Keratinocyte (primary cell): ENCODE measurements at regions not wholly inside any gene's neighbourhood (a gene's known extent, or its start where the extent isn't known, plus 50 kb on each side); places are given as distances from the start of the nearest gene placed in this dataset.

Experiments
- DNase-seq: peaks from one replicate; pipeline ENCODE4 v3.0.0-alpha.2; 2011; ENCODE audit warnings: low read depth, missing footprints, low spot score
- FAIRE-seq: peaks from 2 replicates; lab custom pipeline; 2011; peaks lifted over from hg19 to GRCh38; lab: Jason Lieb, UNC
- H2AFZ ChIP-seq: 2 replicates; pipeline ENCODE4 v1.6.0; 2012; ENCODE audit warnings: low read length, control low read depth, inconsistent platforms; ENCODE audit not compliant: control insufficient read depth
- H3K27ac ChIP-seq: 2 replicates; pipeline ENCODE4 v1.5.1; 2011; ENCODE audit warnings: low read length; ENCODE audit not compliant: control insufficient read depth, insufficient read depth
- H3K27me3 ChIP-seq: 3 replicates; pipeline ENCODE4 v1.6.0; 2011; ENCODE audit warnings: low read length; ENCODE audit not compliant: control insufficient read depth, insufficient read depth; ENCODE audit errors: extremely low read depth
- H3K36me3 ChIP-seq, 2 experiments: 2 replicates in 1 of 2; 3 replicates in 1 of 2; pipeline ENCODE4 v1.5.1; 2011; ENCODE audit warnings: low read length in 2 of 2, mild to moderate bottlenecking in 1 of 2; ENCODE audit not compliant: control insufficient read depth in 2 of 2, insufficient read depth in 2 of 2; ENCODE audit errors: extremely low read depth in 1 of 2
- H3K4me1 ChIP-seq: 3 replicates; pipeline ENCODE4 v1.5.1; 2011; ENCODE audit warnings: low read length; ENCODE audit not compliant: control insufficient read depth, insufficient read depth; ENCODE audit errors: extremely low read depth
- H3K4me2 ChIP-seq: 3 replicates; pipeline ENCODE4 v1.6.0; 2011; ENCODE audit warnings: low read depth, low read length; ENCODE audit not compliant: control insufficient read depth, insufficient read depth; ENCODE audit errors: extremely low read depth
- H3K4me3 ChIP-seq, 3 experiments: fragments of 200-600 bp in 1 of 3; sonication (generic) in 1 of 3; 2 replicates in 2 of 3; 3 replicates in 1 of 3; pipeline ENCODE4 v1.5.1; 2011 to 2016; ENCODE audit warnings: low read length in 3 of 3, mild to moderate bottlenecking in 3 of 3, control low read depth in 2 of 3, inconsistent platforms in 1 of 3, low read depth in 1 of 3, mixed read lengths in 1 of 3, mixed run types in 1 of 3, moderate library complexity in 1 of 3; ENCODE audit not compliant: control insufficient read depth in 2 of 3, insufficient read depth in 2 of 3; ENCODE audit errors: extremely low read depth in 1 of 3
- H3K79me2 ChIP-seq: 2 replicates; pipeline ENCODE4 v1.6.0; 2012; ENCODE audit warnings: low read length; ENCODE audit not compliant: control insufficient read depth, insufficient read depth
- H3K9ac ChIP-seq: 3 replicates; pipeline ENCODE4 v1.6.0; 2011; ENCODE audit warnings: low read length; ENCODE audit not compliant: control insufficient read depth, insufficient read depth; ENCODE audit errors: extremely low read depth
- H3K9me1 ChIP-seq: 3 replicates; pipeline ENCODE4 v1.6.0; 2011; ENCODE audit warnings: low read length; ENCODE audit not compliant: control insufficient read depth, insufficient read depth; ENCODE audit errors: extremely low read depth
- H3K9me3 ChIP-seq: 2 replicates; pipeline ENCODE4 v1.5.1; 2012; ENCODE audit warnings: low read depth, low read length; ENCODE audit not compliant: control insufficient read depth
- H4K20me1 ChIP-seq: 3 replicates; pipeline ENCODE4 v1.6.0; 2011; ENCODE audit warnings: low read length; ENCODE audit not compliant: control insufficient read depth, insufficient read depth; ENCODE audit errors: extremely low read depth
- EZH2 ChIP-seq: IDR thresholded peaks from one replicate; pipeline ENCODE4 v1.6.1; 2012; ENCODE audit warnings: inconsistent platforms, mild to moderate bottlenecking, low read length, moderate library complexity
- dilution Hi-C: fragments of 300-500 bp; cut with MboI; formaldehyde crosslinking; loops from one replicate; pipeline ENCODE4 v1.7.0; 2020; ENCODE audit warnings: low sequenced_read_pairs; ENCODE audit not compliant: extremely low pct_ligation_motif_present
- TF ChIP-seq, protein P1 (sequence below), 3 experiments: IDR thresholded peaks in 1 of 3; conservative IDR thresholded peaks in 1 of 3; optimal IDR thresholded peaks in 1 of 3; 2 replicates in 2 of 3; 3 replicates in 1 of 3; pipeline versions ENCODE3 to v1.5.1; 2011; ENCODE audit warnings: low read length in 3 of 3, mild to moderate bottlenecking in 3 of 3, moderate library complexity in 2 of 3, control low read depth in 1 of 3, inconsistent platforms in 1 of 3; ENCODE audit not compliant: insufficient read depth in 2 of 3; ENCODE audit errors: extremely low read depth in 1 of 3

DNA sequence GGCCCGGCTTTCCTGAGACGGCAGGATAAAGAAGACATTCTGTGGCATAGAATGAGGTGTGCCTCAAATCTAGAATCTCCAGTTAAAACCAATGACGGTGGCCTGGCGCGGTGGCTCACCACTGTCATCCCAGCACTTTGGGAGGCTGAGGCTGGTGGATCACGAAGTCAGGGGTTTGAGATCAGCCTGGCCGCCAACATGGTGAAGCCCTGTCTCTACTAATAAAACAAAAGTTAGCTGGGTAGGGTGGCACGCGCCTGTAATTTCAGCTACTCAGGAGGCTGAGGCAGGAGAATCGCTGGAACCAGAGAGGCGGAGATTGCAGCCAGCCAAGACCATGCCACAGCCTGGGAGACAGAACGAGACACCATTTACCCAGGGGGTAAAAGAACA is 193.6 kb downstream of the ALG10 start:
- no peak for DNase-seq
- Histone ChIP-seq H3K4me1 (no peaks in the 10 kb centered on the region), H4K20me1 (no peaks in the 10 kb centered on the region)

DNA sequence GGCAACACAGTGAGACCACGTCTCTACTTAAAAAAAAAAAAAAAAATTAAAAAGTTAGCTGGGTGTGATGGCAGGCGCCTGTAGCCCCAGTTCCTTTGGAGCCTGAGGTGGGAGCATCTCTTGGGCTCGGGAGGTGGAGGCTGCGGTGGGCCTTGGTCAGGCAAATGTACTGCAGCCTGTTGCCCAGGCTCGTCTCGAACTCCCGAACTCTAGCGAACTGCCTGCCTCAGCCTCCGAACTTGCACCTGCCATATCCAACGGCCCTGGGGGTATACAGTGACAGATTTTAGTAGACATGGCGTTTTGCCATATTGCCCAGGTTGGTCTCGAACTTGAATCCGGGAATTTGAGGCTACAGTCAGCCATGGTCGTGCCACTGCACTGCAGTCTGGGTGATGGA is 195.4 kb downstream of the ALG10 start:
- Histone ChIP-seq H3K79me2 (no peaks in the 10 kb centered on the region), H3K27ac (no peak overlapping the region), H3K9ac (no peak overlapping the region), H3K9me1 (no peaks in the 10 kb centered on the region), H3K4me3 (no peak overlapping the region), H4K20me1 (no peaks in the 10 kb centered on the region), H3K27me3 (no peaks in the 10 kb centered on the region), H3K9me3 (peaks cover 1% of the 10 kb centered on the region), H3K4me2 (no peak overlapping the region), H3K4me1 (no peaks in the 10 kb centered on the region), H3K36me3 (no peaks in the 10 kb centered on the region), H2AFZ (no peak overlapping the region)
- dilution Hi-C loops = no loop called here
- TF ChIP-seq, protein P1, sequence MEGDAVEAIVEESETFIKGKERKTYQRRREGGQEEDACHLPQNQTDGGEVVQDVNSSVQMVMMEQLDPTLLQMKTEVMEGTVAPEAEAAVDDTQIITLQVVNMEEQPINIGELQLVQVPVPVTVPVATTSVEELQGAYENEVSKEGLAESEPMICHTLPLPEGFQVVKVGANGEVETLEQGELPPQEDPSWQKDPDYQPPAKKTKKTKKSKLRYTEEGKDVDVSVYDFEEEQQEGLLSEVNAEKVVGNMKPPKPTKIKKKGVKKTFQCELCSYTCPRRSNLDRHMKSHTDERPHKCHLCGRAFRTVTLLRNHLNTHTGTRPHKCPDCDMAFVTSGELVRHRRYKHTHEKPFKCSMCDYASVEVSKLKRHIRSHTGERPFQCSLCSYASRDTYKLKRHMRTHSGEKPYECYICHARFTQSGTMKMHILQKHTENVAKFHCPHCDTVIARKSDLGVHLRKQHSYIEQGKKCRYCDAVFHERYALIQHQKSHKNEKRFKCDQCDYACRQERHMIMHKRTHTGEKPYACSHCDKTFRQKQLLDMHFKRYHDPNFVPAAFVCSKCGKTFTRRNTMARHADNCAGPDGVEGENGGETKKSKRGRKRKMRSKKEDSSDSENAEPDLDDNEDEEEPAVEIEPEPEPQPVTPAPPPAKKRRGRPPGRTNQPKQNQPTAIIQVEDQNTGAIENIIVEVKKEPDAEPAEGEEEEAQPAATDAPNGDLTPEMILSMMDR (optimal IDR thresholded peaks at IDR 0.05 in 1 of 3, IDR thresholded peaks at IDR 0.05 in 1 of 3, conservative IDR thresholded peaks at IDR 0.05 in 1 of 3; ENCODE audit: extremely low read depth in 1 of 3, insufficient read depth in 2 of 3, low read length in 3 of 3) = no peak
- no peak for TF ChIP-seq EZH2
- FAIRE-seq = no peak
- no peak for DNase-seq

More for the DNA sequence above, 193.6 kb downstream of the ALG10 start:
- no peak overlapping the region for H2AFZ ChIP-seq
- no peak overlapping the region for H3K4me2 ChIP-seq
- dilution Hi-C loops = no loop called here
- FAIRE-seq = no peak
- TF ChIP-seq, protein P1 (optimal IDR thresholded peaks at IDR 0.05 in 1 of 3, IDR thresholded peaks at IDR 0.05 in 1 of 3, conservative IDR thresholded peaks at IDR 0.05 in 1 of 3; ENCODE audit: extremely low read depth in 1 of 3, insufficient read depth in 2 of 3, low read length in 3 of 3) = no peak
- TF ChIP-seq EZH2 = no peak
- H3K9me1 ChIP-seq = no peaks in the 10 kb centered on the region
- H3K9ac ChIP-seq = no peak overlapping the region
- H3K9me3 ChIP-seq = peaks cover 2% of the 10 kb centered on the region
- no peak overlapping the region for H3K4me3 ChIP-seq
- no peaks in the 10 kb centered on the region for H3K79me2 ChIP-seq
- no peaks in the 10 kb centered on the region for H3K36me3 ChIP-seq
- no peak overlapping the region for H3K27ac ChIP-seq
- no peaks in the 10 kb centered on the region for H3K27me3 ChIP-seq
